ENCODE measurements at regions not wholly inside any gene's neighbourhood (a gene's known extent, or its start where the extent isn't known, plus 50 kb on each side); places are given as distances from the start of the nearest gene placed in this dataset.

DNA sequence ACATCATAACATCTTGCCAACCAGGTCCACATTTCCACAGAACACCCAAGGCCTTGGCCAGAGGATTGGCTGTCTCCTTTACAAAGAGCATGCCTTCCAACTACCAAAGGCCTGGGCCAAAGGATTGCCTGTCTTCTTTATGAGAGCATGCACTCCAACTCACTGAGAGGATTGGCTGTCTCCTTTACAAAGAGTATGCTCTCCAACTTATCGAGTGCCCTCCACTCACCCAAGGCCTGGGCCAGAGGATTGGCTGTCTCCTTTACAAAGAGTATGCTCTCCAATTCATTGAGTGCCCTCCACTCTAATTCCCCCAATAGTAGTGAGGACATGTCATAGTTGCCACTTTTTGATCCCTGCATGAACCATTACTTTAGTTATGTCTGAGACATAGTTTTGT lies 79.9 kb upstream of the TAS2R1 start:
- H3K4me1 ChIP-seq (ENCODE audit: insufficient read depth, low read length): peaks cover 4% of the 10 kb centered on the region; the same call in 1 of the 2 replicates
- no peak for TF ChIP-seq CTCF (conservative IDR thresholded peaks at IDR 0.05)
- no peak overlapping the region for H3K18ac ChIP-seq (ENCODE audit: insufficient read length, low read depth, low read length)
- Mint-ChIP-seq H3K27me3 (ENCODE audit: low read depth) (no peaks in the 10 kb centered on the region; the same call in 1 of the 2 replicates), H3K36me3 (ENCODE audit: insufficient read depth in 1 of 3, low read depth in 3 of 3) (no peaks in the 10 kb centered on the region), H3K9me3 (no peaks in the 10 kb centered on the region; a peak in 1 of 5 replicates), H3K4me3 (no peak overlapping the region), H3K4me1 (peaks cover 2 to 7% of the 10 kb centered on the region in 2 experiments; a peak in 2 of 4 replicates), H3K27ac (no peak overlapping the region)
- H2BK120ac ChIP-seq (ENCODE audit: low read depth, low read length, poor library complexity, severe bottlenecking): no peak overlapping the region
- no peak overlapping the region for H3K27ac ChIP-seq (ENCODE audit: insufficient read length, low read depth, low read length)
- no peak overlapping the region for H2BK20ac ChIP-seq (ENCODE audit: low read depth, low read length, poor library complexity, severe bottlenecking)
- no peaks in the 10 kb centered on the region for H4K20me1 ChIP-seq (ENCODE audit: control insufficient read depth, insufficient read depth, insufficient read length)
- no peaks in the 10 kb centered on the region for H3K79me2 ChIP-seq (ENCODE audit: insufficient read depth, low read length)
- no peak overlapping the region for H2BK5ac ChIP-seq (ENCODE audit: insufficient read length, low read length)
- DNase-seq: no peak
- H4K91ac ChIP-seq (ENCODE audit: insufficient read length, low read depth, low read length): no peak overlapping the region
- H2AK5ac ChIP-seq (ENCODE audit: insufficient read length, low read length): no peak overlapping the region
- no peaks in the 10 kb centered on the region for H3K27me3 ChIP-seq (ENCODE audit: insufficient read depth, low read length)
- no peak overlapping the region for H3K23ac ChIP-seq (ENCODE audit: insufficient read length, low read depth, low read length)
- H3K4me2 ChIP-seq (ENCODE audit: insufficient read depth, insufficient read length, low read length): no peak overlapping the region
- H3K14ac ChIP-seq (ENCODE audit: insufficient read depth, low read length): no peak overlapping the region
- no peaks in the 10 kb centered on the region for H3K9me3 ChIP-seq (ENCODE audit: control insufficient read depth, low read depth, low read length)
- H3T11ph ChIP-seq (ENCODE audit: low read length): no peak overlapping the region
- no peak overlapping the region for H2BK15ac ChIP-seq (ENCODE audit: low read depth, low read length)
- WGBS (ENCODE audit: extremely low coverage, insufficient read length, low lambda C conversion rate): no CpG with 5 or more reads among the region's 1 CpG
- H2AFZ ChIP-seq (ENCODE audit: low read length): no peak overlapping the region
- no peak overlapping the region for H4K5ac ChIP-seq (ENCODE audit: insufficient read length, low read depth, low read length)
- no peak overlapping the region for H2BK12ac ChIP-seq (ENCODE audit: insufficient read length, low read depth, low read length)
- H3K56ac ChIP-seq (ENCODE audit: insufficient read length, low read depth, low read length): no peak overlapping the region
- no peak overlapping the region for H3K4ac ChIP-seq (ENCODE audit: low read depth, low read length)
- H3K79me1 ChIP-seq (ENCODE audit: insufficient read depth, low read depth, low read length, poor library complexity, severe bottlenecking): no peaks in the 10 kb centered on the region
- H3K9ac ChIP-seq (ENCODE audit: extremely low read depth, insufficient read length, low read length): no peak overlapping the region
- H3K23me2 ChIP-seq (ENCODE audit: insufficient read length, low read depth, low read length, poor library complexity, severe bottlenecking): no peaks in the 10 kb centered on the region
- no peak overlapping the region for H4K8ac ChIP-seq (replicated peaks; ENCODE audit: insufficient read length, low read depth, low read length)
